NB4 (cell line): ENCODE measurements at regions not wholly inside any gene's neighbourhood (a gene's known extent, or its start where the extent isn't known, plus 50 kb on each side); places are given as distances from the start of the nearest gene placed in this dataset.

Source experiments
- DNase-seq: peaks from one replicate; pipeline ENCODE4 v3.0.0; 2010; ENCODE audit warnings: low read depth
- H3K4me3 ChIP-seq: one replicate; pipeline ENCODE4 v1.5.1; 2011; ENCODE audit warnings: mild to moderate bottlenecking, low read depth, low read length, moderate library complexity
- CTCF ChIP-seq: IDR thresholded peaks from one replicate; pipeline ENCODE4 v1.5.1; 2012; ENCODE audit warnings: low read depth, low read length
- MAX ChIP-seq: IDR thresholded peaks from 2 replicates; pipeline ENCODE4 v1.6.1; 2011; ENCODE audit warnings: low read depth, low read length
- MYC ChIP-seq: IDR thresholded peaks from 2 replicates; pipeline ENCODE4 v1.6.1; 2011; ENCODE audit warnings: low read depth, low read length
- POLR2A ChIP-seq: IDR thresholded peaks from 2 replicates; pipeline ENCODE4 v1.6.1; 2011; ENCODE audit warnings: mild to moderate bottlenecking; ENCODE audit not compliant: insufficient read length; ENCODE audit errors: extremely low read depth

- TF ChIP-seq MYC (no peak), CTCF (no peak), POLR2A (no peak), MAX (no peak)
- no peak for DNase-seq
- H3K4me3 ChIP-seq: no peak overlapping the region
Observed at GRCh38 chr10:2929480-2930258, 137.7 kb upstream of the PFKP start.

- TF ChIP-seq MYC (no peak), POLR2A (no peak), CTCF (peak; percentile 64), MAX (no peak)
- no peak overlapping the region for H3K4me3 ChIP-seq
- peak; percentile 72 for DNase-seq
Observed at GRCh38 chr10:2927958-2928840, 139.1 kb upstream of the PFKP start.

- no peak overlapping the region for H3K4me3 ChIP-seq
- no peak for DNase-seq
- TF ChIP-seq POLR2A: no peak
- no peak for TF ChIP-seq CTCF
- no peak for TF ChIP-seq MAX
- TF ChIP-seq MYC: no peak
Observed at GRCh38 chr10:2926918-2927660, 140.3 kb upstream of the PFKP start.

GRCh38 chr10:2925631-2926030, 141.7 kb upstream of the PFKP start:
- H3K4me3 ChIP-seq: no peak overlapping the region
- TF ChIP-seq MYC: no peak
- TF ChIP-seq MAX: no peak
- TF ChIP-seq CTCF: no peak
- TF ChIP-seq POLR2A: no peak
- peak; percentile 84 for DNase-seq

- TF ChIP-seq CTCF: no peak
- no peak for TF ChIP-seq POLR2A
- TF ChIP-seq MAX: no peak
- TF ChIP-seq MYC: no peak
Observed at GRCh38 chr10:2924431-2924830, 142.9 kb upstream of the PFKP start.

More at GRCh38 chr10:2924431-2924830, 142.9 kb upstream of the PFKP start:
- no peak for DNase-seq
- H3K4me3 ChIP-seq: no peak overlapping the region
